GM18511 (cell line): ENCODE measurements at regions not wholly inside any gene's neighbourhood (a gene's known extent, or its start where the extent isn't known, plus 50 kb on each side); places are given as distances from the start of the nearest gene placed in this dataset.
A peak's percentile ranks its signal among the peaks of the same experiment; 100 is the strongest.
"Not testable (repeated sequence)": the region's sequence is repeated elsewhere in the genome, so short reads cannot be mapped to it uniquely, and the experiment has no call there.

Experiments
- ATAC-seq: cut with Tn5 transposase; IDR thresholded peaks from one replicate; pipeline ENCODE4 v1.9.1; 2021; ENCODE audit warnings: mild to moderate bottlenecking, moderate library complexity; ENCODE audit not compliant: unreplicated experiment

DNA sequence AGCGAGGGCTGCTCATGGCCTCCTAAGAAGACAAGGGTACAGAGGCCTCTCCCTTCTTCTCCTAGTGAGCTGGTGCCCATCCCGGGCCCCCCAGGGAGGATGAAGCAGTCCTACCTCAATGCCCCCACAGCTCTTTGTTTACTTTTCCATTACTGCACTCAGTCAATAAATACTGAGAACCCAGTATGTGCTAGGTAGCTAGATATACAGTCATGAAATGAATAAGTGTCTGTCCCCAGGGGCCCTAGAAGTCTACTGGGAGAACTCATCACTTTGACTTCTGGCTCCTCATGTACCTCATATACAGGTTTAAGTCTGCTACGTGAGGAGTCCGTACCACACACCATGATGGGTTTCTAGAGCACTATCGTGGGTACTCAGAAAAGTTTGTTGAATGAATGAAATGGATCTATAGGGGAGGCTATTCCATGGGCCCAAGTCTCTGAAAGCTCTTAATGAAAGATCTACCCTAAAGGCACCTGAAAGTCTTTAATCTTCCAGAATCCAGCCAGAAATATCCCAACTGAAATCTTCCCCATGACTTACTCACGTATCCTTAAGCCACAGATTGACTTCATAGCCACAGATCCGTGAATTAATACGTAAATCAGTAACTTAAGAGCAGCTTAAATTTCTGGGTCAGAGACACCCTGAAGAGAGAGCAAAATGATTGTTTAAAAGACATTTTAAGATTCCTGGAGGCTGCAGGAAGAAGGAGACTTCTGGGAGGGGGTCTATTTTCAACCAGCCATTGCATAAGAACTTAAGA is 51.6 kb upstream of the POMP start:
- ATAC-seq = no peak

DNA sequence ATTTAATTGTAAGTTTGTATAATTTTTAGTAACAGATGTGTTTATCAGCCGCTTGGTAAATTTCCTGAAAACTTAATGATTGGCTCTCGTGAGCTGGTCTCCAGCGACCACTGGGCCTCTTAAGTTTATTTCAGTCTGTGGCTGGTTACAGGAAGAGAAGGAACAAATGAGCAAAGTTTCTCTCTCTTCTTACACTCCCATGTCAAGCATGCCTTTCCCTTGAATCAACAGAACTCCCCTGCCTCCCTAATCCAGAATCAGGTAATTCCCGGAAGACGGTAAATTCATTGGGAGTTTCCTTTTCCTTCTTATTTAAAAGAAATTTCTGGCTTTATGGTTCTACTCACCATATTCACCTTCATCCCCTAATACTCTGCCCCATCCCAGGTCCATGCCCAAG is 52.5 kb upstream of the POMP start:
- no peak for ATAC-seq

- not testable (repeated sequence) for ATAC-seq
Measured at GRCh38 chr13:28605147-28605546, 53.8 kb upstream of the POMP start.

DNA sequence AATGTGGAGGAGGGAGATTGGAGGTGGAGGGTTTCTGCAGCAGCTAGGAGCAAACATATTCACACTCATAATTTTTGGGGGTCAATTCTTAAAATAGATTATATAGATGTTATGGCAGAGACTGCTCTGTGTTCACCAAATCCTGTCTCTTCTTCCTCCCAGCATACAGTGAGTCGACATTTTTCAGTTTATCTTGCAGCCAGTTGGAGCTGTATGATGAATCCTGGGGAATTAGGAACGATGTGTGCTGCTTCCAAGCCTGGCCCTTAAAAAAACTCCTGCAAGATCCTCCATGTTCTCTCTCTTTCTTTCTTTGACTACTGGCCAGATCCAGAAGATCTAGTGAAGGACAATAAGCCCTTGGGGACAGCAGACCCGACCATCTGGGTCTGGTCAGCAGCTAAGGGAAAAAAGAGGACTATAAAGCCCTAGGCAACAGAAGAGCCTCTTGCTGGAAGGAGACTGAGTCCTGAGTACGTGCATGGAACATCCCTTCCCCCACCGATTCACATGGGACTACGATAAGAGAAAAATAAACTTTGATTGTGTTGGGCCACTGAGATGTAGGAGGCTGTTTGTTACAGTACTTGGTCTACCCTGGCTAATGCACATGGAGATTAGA is 55.8 kb upstream of the POMP start:
- no peak for ATAC-seq

DNA sequence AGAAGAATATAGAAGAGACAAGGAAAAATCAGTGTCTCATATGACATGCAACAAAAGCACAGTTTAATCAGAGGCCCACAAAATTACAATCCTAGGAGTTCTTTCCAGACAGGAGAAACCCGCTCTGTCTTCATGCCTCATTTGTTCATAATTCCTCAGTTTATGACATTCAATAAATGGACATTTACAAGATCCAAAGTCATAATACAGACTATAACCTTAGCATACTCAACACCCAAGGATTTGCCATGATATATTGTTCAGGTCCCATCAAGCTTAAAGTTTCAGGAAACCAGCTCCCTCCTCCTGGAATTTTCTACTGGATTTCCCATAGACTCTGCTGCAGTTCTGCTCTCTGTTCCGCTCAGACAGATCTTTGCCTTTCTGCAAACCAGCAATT is 56.4 kb upstream of the POMP start:
- ATAC-seq = no peak

DNA sequence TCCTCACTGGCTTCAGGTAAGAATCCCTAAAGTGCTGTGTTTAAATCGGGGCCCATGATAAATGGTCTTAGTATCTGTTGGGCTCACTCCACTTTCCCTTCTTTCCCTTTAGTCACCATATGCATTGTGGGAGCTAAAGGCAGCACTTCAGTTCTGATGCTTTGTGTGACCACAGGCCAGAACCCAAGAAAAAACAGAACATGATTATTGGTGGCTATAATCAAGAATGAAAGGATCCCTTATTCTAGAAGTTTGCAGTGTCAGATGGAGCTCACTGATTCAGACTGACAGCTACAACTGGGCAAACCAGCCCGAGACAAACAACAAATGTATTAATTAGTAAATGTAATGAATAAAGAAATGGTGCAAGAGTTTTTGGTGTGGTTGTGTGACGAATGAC is 57.3 kb upstream of the POMP start:
- no peak for ATAC-seq

DNA sequence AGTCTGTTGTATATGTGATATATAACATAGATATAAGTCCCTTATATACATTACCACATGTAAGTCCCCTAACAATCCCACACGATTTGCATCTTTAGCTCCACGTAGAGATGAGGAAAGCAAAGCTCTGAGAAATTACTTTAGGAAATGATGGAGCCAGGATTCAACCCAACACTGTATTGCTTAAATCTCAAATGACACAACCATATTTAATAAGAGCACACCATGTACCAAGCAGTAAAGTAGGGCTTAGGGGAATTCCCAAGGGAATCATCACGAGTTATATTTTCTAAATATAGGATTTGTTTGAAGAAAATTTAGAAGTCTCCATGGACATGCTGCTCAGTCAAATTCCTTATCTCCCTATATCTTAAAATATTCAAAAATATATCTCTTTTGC is 61.3 kb upstream of the POMP start:
- no peak for ATAC-seq

DNA sequence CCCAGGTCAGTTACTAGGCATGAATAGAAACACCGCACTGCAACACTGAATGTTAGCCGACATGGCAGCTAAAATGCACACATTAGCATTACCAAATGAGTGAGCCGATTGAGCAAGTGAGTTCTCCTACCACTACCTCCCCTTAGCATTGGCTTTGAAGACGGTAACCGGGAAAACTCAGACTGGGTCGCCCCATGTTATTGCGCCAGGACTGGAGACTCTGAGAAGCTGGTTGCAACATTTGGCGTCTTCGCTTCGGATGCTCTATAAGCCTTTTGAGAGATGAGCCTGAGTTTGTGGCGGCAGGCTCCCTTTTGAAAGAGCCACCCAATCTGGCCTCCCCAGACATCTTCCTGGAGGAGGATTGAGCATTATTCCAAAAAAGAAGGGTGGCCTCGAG is 68.5 kb upstream of the POMP start:
- no peak for ATAC-seq

GRCh38 chr13:28588296-28588695 is 70.6 kb upstream of the POMP start:
- no peak for ATAC-seq

DNA sequence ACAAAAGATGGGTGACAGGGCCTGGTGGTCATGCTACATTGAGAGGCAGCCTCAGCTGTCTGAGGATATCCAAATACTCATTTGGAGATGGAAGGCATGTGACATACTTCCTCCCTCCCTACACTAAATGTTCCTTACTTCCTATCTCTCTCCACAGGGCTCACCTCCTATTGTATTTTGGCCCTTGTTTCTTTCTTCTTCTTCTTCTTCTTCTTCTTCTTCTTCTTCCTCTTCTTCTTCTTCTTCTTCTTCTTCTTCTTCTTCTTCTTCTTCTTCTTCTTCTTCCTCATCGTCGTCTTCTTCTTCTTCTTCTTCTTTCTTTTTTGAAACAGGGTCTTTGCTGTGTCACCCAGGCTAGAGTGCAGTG is 71.8 kb upstream of the POMP start:
- ATAC-seq = no peak

- ATAC-seq = no peak
Measured at GRCh38 chr13:28586439-28587173, 72.3 kb upstream of the POMP start.

DNA sequence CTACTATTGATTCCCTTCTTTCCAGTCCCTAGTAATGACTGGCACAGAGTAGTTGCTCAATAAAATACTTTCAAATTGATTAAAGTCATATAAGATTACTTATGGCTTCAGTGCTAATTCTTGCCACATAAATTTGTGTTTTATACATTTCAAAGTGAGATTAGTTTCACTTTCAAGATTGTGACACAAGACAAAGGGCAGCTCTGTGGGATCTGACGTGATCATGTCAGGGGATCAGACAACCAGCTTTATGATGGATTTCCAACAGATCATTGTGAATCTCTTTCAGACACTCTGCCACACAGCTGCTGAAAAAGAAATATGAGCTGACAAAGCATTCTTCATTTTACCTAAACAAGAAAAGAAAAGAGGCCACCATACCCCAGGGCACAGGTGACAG is 73.4 kb upstream of the POMP start:
- ATAC-seq = no peak

DNA sequence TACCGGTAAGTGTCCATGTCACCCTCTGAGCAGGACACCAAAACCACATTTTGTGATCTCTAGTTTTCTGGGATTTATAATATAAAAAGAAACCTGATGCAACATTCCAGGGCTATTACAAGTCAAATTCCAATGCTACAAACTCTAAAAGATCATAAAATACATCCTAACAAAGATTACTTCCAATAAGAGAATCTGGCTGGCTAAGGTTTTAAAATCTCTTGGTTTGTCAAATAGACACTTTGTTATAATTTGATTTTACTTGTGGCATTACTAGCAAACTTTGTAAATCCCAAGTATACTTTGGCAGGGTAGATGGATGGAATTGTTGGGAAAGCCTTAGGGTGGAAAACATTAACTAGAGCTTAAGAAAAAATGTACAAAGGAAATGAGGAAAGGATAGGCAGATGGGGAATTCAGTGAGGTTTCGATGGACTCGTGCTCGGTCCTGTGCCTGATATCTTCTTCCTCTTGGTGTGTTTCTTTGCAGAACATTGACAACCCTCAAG is 74.0 kb upstream of the POMP start:
- no peak for ATAC-seq

DNA sequence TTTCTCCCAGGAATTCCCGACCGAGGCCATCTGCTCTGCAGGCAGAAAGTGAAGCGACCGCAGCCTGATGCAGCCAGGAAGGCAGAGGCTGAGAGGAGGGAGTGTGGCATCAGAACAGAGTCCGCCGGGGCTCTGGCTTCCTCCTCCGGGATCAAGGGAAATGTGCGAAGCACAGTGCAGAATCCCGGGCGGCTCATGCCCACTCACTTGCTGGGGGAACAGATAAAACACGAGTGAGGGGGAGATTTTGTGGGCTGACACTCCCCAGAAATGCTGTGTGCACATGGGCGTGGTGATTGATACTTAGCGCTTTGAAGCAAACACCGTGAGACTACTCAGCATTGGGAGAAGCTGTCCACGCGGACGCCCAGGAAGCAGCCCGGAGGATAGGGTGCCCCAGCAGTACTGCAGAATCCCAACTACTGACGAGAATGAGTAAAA is 75.3 kb upstream of the POMP start:
- ATAC-seq = no peak

GRCh38 chr13:28582892-28583240 is 76.1 kb upstream of the POMP start:
- no peak for ATAC-seq

GRCh38 chr13:28582225-28582891 is 76.6 kb upstream of the POMP start:
- ATAC-seq = no peak

DNA sequence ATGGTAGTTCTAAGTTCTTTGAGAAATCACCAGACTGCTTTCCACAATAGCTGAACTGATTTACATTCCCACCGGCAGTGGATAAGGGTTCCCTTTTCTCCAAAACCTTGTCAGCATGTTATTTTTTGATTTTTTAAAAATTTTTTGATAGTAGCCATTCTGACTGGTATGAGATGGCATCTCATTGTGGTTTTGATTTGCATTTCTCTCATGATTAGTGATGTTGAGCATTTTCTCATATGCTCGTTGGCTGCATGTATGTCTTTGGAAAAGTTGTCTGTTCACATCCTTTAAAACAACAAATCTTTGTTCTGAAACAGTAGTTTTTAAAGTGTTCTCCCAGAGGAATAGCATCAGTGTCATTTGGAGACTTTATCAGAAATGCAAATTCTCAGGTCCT is 77.5 kb upstream of the POMP start:
- ATAC-seq = no peak

GRCh38 chr13:28579736-28580135 is 79.2 kb upstream of the POMP start:
- ATAC-seq = no peak

- ATAC-seq = no peak
Measured at GRCh38 chr13:28579322-28579721, 79.6 kb upstream of the POMP start.

- no peak for ATAC-seq
Measured at GRCh38 chr13:28576067-28576466, 81.1 kb upstream of the FLT1 start.

- peak; percentile 65 for ATAC-seq
Measured at GRCh38 chr13:28575200-28575599, 80.3 kb upstream of the FLT1 start.
